ENCODE measurements at regions not wholly inside any gene's neighbourhood (a gene's known extent, or its start where the extent isn't known, plus 50 kb on each side); places are given as distances from the start of the nearest gene placed in this dataset.

DNA sequence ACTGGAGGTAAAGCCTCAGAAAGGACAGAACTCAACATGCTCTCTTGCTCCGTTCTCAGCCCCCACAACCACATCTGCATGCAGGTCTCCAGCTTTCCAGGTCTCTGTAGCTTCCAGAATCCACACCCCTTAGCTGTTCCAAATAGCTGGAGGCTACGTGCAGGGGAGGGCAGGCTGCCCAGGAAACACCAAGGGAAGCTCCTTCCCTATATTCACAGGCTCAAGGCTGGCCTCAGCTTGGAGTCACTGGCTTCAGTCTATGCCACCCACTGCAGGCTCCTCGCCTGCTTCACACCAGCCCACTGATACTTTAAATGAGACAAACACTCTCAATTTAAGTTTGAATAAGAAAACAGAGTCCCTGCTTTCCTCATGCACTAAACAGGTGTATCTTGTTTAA, 73.3 kb downstream of the ASCL4 start:
- no peak overlapping the region for H3K4me3 Mint-ChIP-seq
- TF ChIP-seq EZH2 (IDR thresholded peaks at IDR 0.05; ENCODE audit: borderline replicate concordance, insufficient read depth, low read depth, low read length, poor library complexity, severe bottlenecking): no peak
- TF ChIP-seq, protein P1, sequence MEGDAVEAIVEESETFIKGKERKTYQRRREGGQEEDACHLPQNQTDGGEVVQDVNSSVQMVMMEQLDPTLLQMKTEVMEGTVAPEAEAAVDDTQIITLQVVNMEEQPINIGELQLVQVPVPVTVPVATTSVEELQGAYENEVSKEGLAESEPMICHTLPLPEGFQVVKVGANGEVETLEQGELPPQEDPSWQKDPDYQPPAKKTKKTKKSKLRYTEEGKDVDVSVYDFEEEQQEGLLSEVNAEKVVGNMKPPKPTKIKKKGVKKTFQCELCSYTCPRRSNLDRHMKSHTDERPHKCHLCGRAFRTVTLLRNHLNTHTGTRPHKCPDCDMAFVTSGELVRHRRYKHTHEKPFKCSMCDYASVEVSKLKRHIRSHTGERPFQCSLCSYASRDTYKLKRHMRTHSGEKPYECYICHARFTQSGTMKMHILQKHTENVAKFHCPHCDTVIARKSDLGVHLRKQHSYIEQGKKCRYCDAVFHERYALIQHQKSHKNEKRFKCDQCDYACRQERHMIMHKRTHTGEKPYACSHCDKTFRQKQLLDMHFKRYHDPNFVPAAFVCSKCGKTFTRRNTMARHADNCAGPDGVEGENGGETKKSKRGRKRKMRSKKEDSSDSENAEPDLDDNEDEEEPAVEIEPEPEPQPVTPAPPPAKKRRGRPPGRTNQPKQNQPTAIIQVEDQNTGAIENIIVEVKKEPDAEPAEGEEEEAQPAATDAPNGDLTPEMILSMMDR (IDR thresholded peaks at IDR 0.05): no peak
- H3K27me3 Mint-ChIP-seq: peaks cover 58% of the 10 kb centered on the region
- Histone ChIP-seq H2AFZ (ENCODE audit: insufficient read depth, low read depth, low read length, poor library complexity, severe bottlenecking) (no peak overlapping the region), H4K20me1 (ENCODE audit: control insufficient read depth, insufficient read depth, low read length, poor library complexity, severe bottlenecking) (no peaks in the 10 kb centered on the region), H3K27me3 (replicated peaks in 1 of 4; ENCODE audit: control extremely low read depth in 1 of 4, control insufficient read depth in 3 of 4, insufficient read depth in 4 of 4, low read length in 3 of 4) (peaks cover 0 to 53% (median 22%) of the 10 kb centered on the region in 4 experiments), H3K27ac (ENCODE audit: low read length in 2 of 2) (no peak overlapping the region), H3K9ac (ENCODE audit: low read length) (no peak overlapping the region), H3K4me2 (replicated peaks; ENCODE audit: low read depth, low read length, poor library complexity, severe bottlenecking) (no peak overlapping the region), H3K4me3 (ENCODE audit: control extremely low read depth in 1 of 5, extremely low read depth in 1 of 5, insufficient read depth in 1 of 5, low read depth in 2 of 5, low read length in 4 of 5) (no peak overlapping the region), H3K36me3 (replicated peaks in 1 of 2; ENCODE audit: control extremely low read depth in 1 of 2, control insufficient read depth in 1 of 2, extremely low read depth in 1 of 2, insufficient read depth in 2 of 2, low read length in 1 of 2) (no peaks in the 10 kb centered on the region), H3K9me3 (ENCODE audit: control extremely low read depth in 1 of 3, control insufficient read depth in 2 of 3, insufficient read depth in 1 of 3, low read length in 2 of 3) (peaks cover 0 to 12% (median 0%) of the 10 kb centered on the region in 3 donors), H3K4me1 (ENCODE audit: control insufficient read depth in 2 of 2, insufficient read depth in 2 of 2, low read length in 2 of 2) (peaks cover 16 to 19% of the 10 kb centered on the region in 2 donors), H3K79me2 (ENCODE audit: control insufficient read depth, insufficient read depth, low read length) (no peaks in the 10 kb centered on the region)
- WGBS (ENCODE audit: insufficient coverage): 37% methylated on average over 3 of the region's 3 CpGs
- intact Hi-C loops (cut with micrococcal nuclease): no loop called here
- ATAC-seq (ENCODE audit: low read depth) (no peak), DNase-seq (no peak)
- no peaks in the 10 kb centered on the region for H3K9me3 Mint-ChIP-seq (ENCODE audit: insufficient read depth)
- CTCF ChIA-PET: no interaction called here
- peaks cover 7% of the 10 kb centered on the region for H3K4me1 Mint-ChIP-seq
- POLR2A ChIA-PET: no interaction called here
- H3K27ac Mint-ChIP-seq: no peak overlapping the region

DNA sequence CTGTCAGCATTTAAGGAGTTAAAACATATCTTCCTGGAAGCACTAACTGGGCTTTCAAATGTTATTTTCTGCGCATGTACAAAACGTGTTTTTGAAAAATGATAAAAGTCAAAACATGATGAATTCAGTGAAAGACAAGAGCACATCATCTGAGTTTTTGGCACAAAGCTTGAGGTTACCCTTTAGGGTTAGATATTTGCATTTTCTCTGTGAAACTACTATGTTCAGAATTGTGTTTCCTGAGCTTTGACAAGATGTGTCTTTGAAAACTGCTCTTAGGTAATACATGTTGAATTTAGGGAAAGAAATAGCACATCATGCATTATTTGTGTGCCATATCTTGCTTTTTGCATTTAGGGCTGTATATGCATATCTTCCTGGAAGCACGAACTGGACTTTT, 79.0 kb downstream of the ASCL4 start:
- Histone ChIP-seq H3K27me3 (replicated peaks in 1 of 4; ENCODE audit: control extremely low read depth in 1 of 4, control insufficient read depth in 3 of 4, insufficient read depth in 4 of 4, low read length in 3 of 4) (peaks cover 0 to 10% (median 2%) of the 10 kb centered on the region in 4 experiments), H3K27ac (ENCODE audit: low read length in 2 of 2) (no peak overlapping the region), H3K4me1 (ENCODE audit: control insufficient read depth in 2 of 2, insufficient read depth in 2 of 2, low read length in 2 of 2) (no peaks in the 10 kb centered on the region), H2AFZ (ENCODE audit: insufficient read depth, low read depth, low read length, poor library complexity, severe bottlenecking) (no peak overlapping the region), H4K20me1 (ENCODE audit: control insufficient read depth, insufficient read depth, low read length, poor library complexity, severe bottlenecking) (no peaks in the 10 kb centered on the region), H3K36me3 (replicated peaks in 1 of 2; ENCODE audit: control extremely low read depth in 1 of 2, control insufficient read depth in 1 of 2, extremely low read depth in 1 of 2, insufficient read depth in 2 of 2, low read length in 1 of 2) (no peaks in the 10 kb centered on the region), H3K79me2 (ENCODE audit: control insufficient read depth, insufficient read depth, low read length) (no peaks in the 10 kb centered on the region), H3K4me2 (replicated peaks; ENCODE audit: low read depth, low read length, poor library complexity, severe bottlenecking) (no peak overlapping the region), H3K9me3 (ENCODE audit: control extremely low read depth in 1 of 3, control insufficient read depth in 2 of 3, insufficient read depth in 1 of 3, low read length in 2 of 3) (no peaks in the 10 kb centered on the region), H3K4me3 (ENCODE audit: control extremely low read depth in 1 of 5, extremely low read depth in 1 of 5, insufficient read depth in 1 of 5, low read depth in 2 of 5, low read length in 4 of 5) (no peak overlapping the region), H3K9ac (ENCODE audit: low read length) (no peak overlapping the region)
- WGBS (ENCODE audit: insufficient coverage): 54% methylated on average over 2 of the region's 3 CpGs
- no peak for TF ChIP-seq EZH2 (IDR thresholded peaks at IDR 0.05; ENCODE audit: borderline replicate concordance, insufficient read depth, low read depth, low read length, poor library complexity, severe bottlenecking)
- TF ChIP-seq, protein P1 (IDR thresholded peaks at IDR 0.05): no peak
- POLR2A ChIA-PET: no interaction called here
- DNase-seq (no peak), ATAC-seq (ENCODE audit: low read depth) (no peak)
- no peak overlapping the region for H3K4me3 Mint-ChIP-seq
- intact Hi-C loops (cut with micrococcal nuclease): no loop called here
- no peak overlapping the region for H3K27ac Mint-ChIP-seq
- CTCF ChIA-PET: no interaction called here
- H3K4me1 Mint-ChIP-seq: no peaks in the 10 kb centered on the region
- no peaks in the 10 kb centered on the region for H3K9me3 Mint-ChIP-seq (ENCODE audit: insufficient read depth)
- peaks cover 45% of the 10 kb centered on the region for H3K27me3 Mint-ChIP-seq
